HG03135 (cell line): ENCODE measurements at regions not wholly inside any gene's neighbourhood (a gene's known extent, or its start where the extent isn't known, plus 50 kb on each side); places are given as distances from the start of the nearest gene placed in this dataset.
"Not testable (repeated sequence)": the region's sequence is repeated elsewhere in the genome, so short reads cannot be mapped to it uniquely, and the experiment has no call there.

Source experiments
- ATAC-seq: cut with Tn5 transposase; IDR thresholded peaks from one replicate; pipeline ENCODE4 v1.9.1; 2021; ENCODE audit warnings: mild to moderate bottlenecking, moderate library complexity; ENCODE audit not compliant: unreplicated experiment

DNA sequence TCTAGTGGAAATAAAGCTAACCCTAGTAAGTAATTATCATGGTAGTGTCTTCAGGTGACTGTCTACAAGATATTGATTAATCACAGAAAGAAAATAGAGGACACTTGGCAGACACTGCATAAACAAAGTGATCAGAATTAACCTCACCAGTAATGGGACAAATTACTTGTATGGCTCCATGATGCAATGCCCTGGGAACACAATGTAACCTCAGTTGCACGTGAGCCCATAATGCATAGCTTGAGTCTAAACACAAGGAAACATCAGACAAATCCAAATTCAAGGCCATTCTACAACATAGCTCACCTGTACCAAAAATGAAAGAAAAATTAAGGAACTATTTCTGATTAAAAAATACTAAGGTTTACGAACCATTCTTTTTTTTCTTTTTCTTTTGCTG, 92.4 kb upstream of the SSTR4 start:
- ATAC-seq = no peak

DNA sequence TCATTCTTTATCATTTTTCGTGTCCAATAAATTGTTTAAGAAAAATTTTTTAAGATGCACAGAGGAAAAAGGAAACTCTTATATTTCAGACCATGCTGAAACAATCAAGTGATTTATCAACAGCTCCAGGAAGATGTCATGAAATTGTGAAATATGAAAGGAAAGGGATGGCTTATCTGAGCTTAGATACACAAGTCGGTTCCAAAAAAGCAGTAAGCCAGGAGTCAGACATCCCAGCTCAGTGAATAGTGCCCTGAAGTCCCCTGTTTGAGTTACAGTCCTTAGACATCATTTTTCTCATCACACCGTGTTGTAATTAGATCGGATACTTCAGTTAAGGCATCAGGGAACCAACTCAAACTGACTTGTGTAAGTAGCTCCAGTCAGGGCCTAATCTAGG, 91.0 kb upstream of the SSTR4 start:
- no peak for ATAC-seq

DNA sequence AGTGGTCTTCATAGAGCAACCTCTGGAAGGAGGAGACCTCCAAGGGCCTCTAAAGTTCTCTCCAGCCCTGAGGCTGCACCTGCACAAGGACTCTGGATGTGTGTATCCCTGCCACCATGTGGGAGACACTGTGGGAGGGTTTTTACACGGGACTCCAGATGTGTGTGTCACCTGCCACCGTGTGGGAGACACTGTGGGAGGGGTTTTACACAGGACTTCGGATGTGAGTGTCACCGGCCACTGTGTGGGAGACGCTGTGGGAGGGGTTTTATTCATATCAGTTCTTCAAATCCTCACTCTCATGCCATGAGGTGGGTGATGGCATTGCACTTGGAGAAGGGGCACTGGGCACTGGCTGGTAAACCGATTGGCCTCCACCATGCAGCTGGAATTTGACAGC, 90.2 kb upstream of the SSTR4 start:
- no peak for ATAC-seq

DNA sequence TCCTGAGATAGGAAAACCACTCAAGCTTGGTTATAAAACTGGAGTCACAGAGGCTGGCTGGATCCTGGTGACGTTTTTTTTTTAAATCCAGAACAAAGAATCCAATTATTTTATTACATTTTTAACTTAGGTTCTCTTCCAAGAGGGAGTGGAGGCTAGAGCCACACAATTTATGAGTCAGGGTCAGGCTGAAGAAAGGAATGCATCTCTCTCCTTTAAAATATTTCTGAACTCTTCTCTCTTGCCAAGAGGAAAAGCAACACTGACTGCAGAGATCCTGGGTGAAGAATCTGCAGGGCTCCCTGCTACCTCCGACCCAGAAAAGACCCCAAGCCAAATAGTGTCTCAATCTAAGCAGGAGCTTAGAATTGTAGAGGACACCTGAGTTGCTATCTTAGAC, 88.5 kb upstream of the SSTR4 start:
- ATAC-seq = no peak

DNA sequence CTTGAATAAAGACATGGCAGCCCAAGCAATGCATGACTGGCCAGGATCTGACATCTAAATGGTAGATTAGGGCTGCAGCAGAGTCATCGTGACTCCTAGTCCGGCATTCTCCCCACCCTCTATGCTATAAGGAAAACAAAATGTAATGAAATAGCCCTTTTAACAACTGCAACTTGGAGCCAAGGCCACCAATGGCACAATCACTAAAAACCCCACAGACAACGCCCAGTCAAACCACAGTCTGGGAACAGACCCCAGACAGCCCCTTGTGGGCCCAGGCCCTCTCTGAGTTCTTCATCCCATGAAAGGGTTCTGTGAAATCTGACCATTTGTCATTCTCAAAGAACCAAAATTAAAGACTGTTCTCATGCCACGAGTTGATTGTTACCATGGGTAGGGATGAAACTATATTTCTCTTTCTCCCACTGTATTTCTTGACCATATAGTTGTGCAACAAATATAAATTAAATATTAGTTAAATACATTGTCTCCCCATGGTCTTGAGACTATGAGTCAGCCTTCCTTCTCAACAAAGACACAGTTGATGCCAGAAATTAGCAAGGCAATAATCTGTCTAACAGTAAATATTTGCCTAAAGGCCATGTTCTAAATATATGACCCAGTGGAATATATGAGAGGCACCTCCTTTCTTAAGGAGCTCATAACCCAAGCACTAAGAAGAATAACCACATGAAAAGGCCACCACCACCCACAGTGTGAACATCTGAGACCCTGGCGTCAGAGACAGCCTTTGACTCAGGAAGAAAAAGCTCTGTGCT, 85.6 kb upstream of the SSTR4 start:
- no peak for ATAC-seq

DNA sequence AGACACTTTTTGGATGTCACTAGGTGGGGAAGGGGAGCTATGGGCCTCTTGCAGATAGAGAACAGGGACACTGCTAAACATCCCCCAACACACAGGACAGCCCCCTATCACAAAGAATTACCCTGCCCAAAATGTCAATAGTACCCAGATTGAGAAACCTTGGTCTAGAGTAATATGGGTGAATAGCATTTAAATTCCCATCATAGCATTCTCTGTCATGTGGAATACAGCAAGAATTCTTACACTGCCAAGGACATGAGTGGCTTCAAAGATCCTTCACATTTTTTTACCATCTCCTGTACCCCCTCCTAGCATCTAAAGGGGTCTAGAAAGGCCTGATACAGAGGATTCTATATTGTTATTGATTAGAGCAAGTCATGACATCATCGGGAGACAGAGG, 83.1 kb upstream of the SSTR4 start:
- ATAC-seq = no peak

DNA sequence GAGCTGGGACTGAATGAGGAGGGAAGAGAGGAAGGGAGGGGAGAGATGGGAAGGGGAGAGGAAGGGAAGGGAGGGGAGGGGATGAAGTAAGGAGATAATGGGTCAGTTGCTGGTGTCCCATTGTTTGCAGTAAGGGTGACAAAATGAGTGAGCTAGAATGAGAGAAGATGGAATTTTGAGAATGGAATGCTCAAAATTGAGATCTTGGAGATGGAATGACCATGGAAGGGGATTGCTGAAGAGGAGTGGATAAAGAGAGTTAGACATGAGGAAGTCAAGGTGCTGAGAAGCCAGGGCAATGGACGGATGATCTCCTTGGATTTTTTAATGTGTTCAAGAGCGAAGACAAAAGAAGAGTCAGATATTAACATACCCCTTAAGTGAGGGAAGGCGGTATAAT, 80.5 kb upstream of the SSTR4 start:
- no peak for ATAC-seq

DNA sequence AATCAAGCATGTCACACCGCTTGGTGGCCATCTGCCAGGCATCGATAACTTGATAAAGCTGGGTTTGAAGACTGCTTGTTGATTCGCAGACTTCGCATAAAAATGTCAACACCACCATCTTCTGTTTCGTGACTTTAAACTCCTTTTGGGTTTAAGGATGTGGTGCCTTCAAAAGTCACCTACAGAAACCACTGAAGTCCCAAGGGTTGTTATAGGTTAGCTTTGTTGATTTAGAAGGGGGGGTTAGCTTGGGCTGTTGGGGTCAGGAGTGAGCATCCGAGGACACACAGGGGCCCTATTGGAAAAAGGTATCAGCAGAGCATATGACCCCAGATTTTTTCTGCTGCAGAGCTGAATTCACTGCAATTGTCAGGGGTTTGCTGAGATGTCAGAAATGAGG, 76.7 kb upstream of the SSTR4 start:
- ATAC-seq = no peak

DNA sequence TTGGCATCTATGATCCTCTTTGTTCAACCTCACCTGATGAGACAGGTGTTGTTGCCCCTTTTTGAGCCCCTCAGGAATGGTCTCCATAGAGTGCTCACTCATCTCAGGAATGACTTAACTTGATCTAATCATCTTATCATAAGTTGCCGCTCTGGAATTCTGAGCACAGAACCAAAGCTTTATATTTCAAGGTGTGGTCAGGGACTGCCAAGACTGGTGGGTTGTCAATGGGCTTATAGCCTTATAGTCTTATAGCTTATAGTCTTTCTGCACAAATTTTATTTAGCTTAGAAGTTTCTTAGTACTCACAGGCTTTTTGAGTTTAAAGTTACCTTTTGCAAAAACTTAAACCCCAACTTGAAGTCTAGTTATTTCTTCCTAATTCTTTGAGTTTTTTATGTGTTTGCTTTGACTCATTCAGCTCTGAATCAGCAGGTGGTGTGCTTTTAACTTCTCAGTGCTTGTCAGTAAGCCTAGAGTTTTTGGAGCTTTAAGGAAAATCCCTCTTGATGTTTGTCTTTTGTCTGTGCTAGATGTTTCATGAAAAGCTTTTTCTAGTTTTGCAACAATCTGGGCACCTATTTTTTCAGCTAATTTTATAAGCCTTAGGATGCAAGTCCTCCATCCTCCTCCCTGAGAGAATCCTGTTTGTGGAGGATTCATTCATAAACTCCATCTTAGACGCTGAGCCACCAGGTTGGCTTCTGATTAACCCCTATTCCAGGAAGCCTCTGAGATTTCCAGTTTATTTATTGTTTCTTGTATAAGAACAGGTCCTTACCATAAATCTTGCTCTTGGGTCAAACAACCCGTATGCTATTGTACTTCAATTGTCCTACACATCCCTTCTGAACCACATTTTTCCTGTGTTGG, 72.3 kb upstream of the SSTR4 start:
- ATAC-seq = no peak

DNA sequence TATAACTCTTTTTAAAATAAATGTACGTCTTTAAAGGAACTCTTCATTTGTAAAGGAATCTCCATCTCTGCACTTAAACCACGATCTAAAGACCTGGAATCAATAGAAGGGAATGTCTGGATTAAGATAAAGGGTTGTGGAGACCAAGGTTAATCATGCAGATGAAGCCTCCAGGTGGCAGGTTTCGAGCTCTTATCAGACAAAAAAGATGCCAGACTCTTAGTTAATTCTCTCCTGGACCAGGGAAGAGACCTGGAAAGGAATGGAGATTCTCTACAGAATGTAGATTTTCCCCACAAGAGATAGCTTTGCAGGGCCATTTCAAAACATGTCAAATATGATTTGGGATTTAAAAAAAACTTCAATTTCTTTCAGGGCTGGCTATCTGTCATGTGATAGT, 71.5 kb upstream of the SSTR4 start:
- ATAC-seq = no peak

DNA sequence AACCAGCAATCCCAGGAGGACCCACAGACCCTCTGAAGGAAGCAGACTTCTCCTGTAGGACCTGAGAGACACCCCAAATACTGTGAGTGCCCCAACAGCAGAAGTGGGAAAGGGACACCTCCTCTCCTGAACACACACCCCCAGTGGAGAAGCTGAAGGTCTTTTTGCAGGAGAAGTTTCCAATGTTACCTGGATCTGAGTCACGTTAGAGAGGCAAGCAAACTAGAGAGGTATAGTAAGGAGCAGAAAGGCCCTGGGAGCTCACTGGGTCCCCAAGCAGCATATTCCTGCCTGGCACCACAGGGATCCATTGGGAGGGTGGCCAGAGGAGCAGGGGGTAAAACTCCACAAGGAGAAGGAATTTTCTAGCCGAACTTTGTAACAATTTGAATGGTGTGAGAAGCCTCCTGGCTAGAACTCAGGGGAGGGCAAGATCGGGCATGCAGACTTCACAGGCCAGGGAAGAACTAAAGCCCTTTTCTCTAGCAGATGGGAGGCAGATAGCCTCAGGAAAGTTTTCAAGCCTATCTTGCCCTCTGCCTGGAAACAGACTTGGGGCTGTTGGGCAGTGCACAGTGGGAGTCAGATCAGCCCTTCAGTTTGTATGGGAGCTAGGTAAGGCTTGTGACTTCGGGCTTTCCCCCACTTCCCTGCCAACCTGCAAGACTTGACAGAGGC, 68.2 kb upstream of the SSTR4 start:
- no peak for ATAC-seq

DNA sequence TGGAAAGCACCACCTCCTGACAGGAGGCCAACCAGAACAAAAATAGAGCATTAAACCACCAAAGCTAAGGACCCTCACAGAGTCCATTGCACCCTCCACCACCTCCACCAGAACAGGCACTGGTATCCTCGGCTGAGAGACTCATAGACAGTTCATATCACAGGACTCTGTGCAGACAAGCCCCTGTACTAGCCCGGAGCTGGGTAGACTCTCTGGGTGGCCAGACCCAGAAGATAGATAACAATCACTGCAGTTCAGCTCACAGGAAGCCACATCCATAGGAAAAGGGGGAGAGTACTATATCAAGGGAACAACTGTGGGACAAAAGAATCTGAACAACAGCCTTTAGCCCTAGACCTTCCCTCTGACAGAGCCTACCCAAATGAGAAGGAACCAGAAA, 67.4 kb upstream of the SSTR4 start:
- not testable (repeated sequence) for ATAC-seq

DNA sequence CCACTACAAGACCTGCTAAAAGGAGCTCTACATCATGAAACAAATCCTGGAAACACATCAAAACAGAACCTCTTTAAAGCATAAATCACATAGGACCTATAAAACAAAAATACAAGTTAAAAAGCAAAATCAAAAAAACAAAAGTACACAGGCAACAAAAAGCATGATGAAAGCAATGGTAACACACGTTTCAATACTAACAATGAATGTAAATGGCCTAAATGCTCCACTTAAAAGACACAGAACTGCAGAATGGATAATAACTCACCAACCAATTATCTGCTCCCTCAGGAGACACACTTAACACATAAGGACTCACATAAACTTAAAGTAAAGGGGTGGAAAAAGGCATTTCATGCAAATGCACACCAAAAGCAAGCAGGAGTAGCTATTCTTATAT, 66.1 kb upstream of the SSTR4 start:
- ATAC-seq = not testable (repeated sequence)

DNA sequence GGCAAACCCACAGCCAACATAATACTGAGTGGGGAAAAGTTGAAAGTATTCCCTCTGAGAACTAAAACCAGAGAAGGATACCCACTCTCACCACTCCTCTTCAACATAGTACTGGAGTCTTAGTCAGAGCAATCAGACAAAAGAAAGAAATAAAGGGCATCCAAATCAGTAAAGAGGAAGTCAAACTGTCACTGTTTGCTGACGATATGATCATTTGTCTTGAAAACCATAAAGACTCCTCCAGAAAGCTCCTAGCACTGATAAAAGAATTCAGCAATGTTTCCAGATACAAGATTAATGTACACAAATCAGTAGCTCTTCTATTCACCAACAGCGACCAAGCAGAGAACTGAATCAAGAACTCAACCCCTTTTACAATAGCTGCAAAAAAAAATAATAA, 64.0 kb upstream of the SSTR4 start:
- ATAC-seq = not testable (repeated sequence)

DNA sequence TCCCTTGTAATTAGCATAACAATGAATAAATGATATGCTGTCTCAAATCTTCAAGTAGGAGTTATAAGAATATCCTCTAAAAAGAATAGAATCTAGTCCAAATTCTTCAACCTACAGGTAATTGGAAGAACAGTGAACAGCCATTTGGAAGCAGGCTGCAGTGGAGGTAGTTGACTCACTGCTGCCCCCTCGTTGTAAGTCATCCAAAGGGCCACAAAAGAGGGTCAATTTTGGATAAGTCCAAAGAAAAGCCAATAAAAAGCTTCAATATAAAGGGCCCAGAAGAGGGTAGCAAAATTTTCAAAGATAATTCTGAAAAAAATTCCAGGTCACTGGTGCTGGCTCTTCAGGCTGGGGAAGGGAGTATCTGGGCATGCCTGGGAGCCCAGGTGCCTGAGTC, 60.8 kb upstream of the SSTR4 start:
- ATAC-seq = no peak

DNA sequence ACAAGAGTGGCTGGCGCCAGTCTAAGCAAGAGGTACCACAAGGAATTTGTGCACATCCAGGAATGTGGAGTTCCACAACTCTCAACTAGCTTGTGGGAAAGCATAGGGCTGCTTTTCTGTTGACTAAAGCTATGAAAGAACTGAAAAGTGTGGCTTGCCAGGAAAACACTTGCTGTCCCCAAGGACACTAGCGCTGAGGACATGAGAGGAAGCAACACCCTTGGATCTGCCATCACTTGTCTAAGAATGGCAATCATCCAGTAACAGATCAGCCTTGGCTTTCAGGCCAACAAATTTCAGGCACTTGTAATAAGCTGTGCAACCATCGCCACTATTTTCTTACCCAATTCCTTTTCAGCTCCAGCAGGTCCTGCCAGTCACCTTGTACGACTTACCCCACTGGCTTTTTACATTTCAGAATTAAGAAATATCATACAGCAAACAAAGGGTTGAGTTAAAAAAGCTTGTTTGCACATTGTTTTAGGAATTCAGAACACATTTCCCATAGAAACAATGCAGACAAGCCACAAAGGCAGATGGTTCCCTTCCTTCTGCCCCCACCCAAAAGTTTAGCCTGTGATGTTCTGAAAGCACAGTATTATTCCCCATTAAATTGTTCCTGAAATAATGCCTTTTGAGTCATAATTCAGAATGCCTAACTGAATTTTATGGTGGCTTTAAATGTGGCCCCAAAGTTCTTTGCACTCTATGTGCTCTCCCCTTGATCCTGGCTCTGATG, 57.9 kb upstream of the SSTR4 start:
- ATAC-seq = no peak

DNA sequence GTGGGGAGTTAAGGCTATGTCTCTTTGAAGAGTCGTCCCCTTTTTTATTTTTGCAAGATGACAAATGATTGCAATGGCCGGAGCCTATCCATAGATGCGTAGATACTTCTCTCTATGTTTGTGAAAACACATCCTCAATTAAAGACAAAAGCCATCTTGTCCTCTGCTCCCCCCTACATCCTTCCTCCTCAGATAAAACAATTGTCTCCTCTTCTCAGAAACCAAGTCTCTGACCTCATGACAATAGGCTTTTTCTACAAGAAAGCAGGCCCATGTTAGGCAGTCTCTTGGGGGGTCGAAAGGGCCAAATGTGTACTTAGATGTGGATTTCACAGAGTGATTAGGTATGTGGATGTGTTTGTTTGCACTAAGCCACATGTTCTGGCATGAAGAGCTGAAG, 51.1 kb upstream of the SSTR4 start:
- ATAC-seq = no peak

DNA sequence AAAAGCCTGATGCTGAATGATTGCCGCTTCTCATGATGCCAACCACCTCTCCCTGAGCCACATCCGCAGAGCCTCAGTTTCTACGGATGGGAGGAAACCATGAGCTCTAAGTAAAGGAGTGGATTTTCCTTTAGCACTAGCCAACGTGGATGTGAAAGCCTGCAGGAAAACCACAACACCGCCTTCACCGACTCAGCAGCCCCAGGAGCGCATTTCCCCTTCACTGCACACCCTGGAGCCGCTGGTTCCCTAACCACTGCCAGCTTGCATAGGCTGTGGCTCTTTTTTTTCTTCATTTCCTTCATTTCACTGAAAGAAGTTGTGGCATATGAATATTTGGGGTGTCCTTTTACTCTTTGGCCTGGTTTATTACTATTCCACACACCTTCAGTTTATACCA, 50.5 kb upstream of the SSTR4 start:
- no peak for ATAC-seq

DNA sequence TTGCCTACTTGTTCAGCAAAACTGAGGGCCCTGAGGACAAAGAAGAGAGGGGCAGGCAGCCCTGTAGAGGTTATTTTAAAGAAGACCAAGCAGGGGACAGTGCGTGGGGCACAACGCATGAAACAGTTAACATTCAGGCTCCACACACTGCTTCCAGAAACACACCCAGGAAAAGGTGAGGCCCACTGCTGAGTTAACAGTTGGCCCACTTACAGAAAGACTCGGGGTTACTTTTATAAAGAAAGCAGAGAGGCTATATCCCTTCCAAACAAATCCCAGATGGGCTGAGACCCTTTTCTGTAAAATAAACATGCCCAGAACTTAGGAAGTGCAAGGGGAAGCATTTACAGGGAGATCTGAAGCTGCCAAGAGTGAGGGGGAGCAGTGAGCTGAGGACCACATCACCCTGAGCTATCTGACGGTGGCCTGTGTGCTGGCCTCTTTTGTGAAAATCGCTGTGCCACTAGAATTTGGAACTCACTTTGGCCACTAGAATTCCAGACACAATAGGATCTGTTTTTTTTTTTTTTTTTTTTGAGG, 49.8 kb upstream of the SSTR4 start:
- no peak for ATAC-seq
